SIG-M5 (cell line): ENCODE measurements at regions not wholly inside any gene's neighbourhood (a gene's known extent, or its start where the extent isn't known, plus 50 kb on each side); places are given as distances from the start of the nearest gene placed in this dataset.
"Not testable (repeated sequence)": the region's sequence is repeated elsewhere in the genome, so short reads cannot be mapped to it uniquely, and the experiment has no call there.

ENCODE experiments used
- DNase-seq: peaks from one replicate; lab custom pipeline; 2025; lab: John Stamatoyannopoulos, UW

DNA sequence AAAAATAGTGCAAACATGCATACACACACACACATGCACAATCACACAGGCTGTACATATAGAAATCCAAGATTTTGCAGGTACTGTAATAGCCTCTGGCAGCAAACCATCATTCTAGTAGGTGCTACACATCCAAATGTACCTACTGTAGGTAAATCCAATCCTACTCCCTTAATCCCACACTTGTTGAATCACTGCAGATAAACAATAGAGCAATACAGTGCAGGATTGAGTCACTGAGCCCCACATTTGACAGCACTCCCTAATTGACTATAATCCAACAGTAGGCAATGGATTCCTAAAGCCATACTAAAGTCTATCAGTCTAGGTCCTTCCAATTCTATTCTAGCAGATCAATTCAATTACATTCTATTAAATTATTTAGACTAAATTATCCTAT lies 1640.5 kb upstream of the CDH9 start:
- DNase-seq: no peak

DNA sequence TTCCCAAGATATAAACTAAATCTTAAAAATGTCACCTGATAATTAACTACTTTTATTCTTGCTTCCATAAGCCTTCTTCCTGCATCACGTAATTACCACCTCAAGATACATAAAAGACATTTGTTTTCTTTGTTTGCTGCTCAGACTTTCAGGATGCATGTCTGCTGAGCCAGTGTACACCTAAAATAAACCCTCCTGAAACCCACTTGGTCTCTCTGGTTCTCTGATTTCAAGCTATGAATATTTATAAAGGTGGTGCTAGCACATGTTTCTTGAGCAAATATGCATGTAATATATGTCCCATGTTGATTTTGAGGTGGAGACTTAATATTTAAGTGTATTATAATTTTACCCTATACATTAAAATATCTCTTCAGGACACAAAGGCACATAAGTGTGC lies 1627.7 kb upstream of the CDH9 start:
- DNase-seq: no peak

DNA sequence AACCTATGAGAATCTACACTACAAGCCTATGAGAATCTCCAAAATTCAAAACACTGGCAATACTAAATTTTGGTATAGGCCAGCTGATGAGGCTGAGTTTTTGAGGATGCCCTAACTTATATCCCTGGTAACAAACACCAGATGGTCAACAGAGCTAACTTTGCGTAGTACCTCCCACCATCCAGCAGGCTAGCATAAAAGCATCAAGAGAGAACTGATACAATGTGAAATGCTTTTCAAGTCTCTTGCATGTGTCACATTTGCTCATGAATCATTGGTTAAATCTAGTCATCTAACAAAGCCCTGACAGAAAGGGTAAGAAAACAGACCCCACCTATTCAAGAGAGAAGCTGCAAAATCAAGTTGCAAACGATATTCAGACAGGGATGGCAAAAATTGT lies 1609.7 kb upstream of the CDH9 start:
- DNase-seq: no peak

DNA sequence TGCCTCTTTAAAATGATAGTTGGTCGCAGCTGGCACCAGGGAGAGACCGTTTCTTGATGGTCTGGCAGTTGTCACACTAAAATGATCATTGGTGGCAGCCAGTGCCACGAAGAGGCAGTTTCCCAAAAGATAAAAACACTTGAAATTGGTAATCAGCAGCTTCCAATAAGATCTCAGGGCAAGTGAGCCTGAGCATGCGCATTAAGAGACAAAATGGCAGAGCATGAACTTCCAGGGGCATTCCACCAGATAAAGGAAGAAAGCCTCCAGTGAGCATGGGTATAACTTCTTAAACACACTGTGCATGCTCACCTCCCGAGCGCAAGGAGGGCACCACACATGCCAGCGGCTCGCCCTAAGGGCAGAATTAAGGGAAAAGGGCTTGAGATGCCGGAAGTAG lies 1594.2 kb upstream of the CDH9 start:
- no peak for DNase-seq

DNA sequence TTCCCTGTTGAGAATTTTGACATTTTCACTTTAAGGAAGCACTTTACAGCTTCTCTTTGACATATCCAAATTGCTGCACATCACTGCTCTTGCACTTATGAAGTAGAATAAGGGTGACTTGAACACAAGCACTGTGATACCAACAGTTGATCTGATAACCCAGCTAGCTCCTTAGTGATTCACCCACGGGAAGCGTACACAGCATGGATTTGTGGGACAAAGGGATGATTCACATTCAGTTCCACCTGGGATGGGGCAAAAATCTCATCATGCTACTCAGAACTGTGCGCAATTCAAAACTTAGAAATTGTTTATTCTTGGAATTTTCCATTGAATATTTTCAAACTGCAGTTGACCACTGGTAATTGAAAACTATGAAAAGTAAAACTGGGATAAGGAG lies 1565.5 kb upstream of the CDH9 start:
- no peak for DNase-seq

DNA sequence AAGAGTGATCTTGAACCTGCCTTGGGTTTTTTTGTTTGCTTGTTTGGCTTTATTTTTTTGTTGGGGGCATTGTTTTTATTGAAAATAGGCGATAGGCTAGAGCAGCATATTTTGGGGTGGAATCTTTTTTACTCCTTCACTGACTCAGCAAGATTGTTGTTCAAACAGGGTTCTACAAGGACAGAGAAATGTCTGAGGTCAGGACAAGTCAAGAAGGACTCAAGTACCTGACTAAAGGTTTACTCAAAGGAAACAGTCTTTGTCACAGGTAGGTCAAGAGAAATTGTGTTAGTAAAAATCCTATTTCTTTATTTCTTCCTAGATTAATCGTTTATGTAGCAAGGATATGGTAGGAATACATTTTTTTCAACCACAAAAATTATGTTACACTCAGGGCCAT lies 1564.0 kb upstream of the CDH9 start:
- no peak for DNase-seq

DNA sequence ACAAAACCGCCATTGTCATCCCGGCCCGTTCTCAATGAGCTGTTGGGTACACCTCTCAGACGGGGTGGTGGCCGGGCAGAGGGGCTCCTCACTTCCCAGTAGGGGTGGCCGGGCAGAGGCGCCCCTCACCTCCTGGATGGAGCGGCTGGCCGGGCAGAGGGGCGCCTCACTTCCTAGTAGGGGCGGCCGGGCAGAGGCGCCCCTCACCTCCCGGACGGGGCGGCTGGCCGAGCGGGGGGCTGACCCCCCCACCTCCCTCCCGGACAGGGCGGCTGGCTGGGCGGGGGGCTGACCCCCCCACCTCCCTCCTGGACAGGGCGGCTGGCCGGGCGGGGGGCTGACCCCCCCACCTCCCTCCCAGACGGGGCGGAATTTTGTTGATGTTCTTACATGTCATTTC lies 1558.3 kb upstream of the CDH9 start:
- DNase-seq: not testable (repeated sequence)

DNA sequence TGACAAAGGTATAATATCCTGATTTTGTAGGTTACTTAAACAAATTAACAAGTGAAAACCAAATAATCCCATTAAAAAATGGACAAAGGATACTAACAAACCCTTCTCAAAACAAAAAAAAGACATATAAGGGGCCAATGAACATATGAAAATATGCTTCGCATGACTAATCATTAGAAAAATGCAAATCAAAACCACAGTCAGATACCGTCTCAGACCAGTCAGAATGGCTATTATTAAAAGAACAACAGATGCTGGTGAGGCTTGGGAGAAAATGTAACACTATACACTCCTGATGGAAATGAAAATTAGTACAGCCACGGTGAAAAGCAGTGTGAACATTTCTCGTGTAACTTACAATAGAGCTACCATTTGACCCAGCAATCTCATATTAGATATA lies 1542.2 kb upstream of the CDH9 start:
- DNase-seq: no peak

DNA sequence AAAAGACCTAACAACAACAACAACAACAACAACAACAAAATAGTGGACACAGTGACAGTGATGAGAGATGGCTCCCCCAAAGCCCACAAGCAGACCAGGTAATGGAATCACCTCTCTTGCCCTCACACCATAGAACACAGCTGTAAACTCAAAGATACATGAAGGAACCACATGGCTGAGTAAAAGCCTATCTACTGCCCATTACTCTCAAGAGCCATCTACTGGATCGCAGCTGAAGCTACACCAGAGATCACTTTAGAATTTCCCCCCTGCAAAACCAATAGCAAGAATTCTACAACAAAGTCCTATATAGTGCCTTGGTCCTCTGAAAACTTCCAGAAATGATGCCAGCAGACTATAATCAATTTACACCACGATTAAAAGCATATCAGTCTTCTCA lies 1537.6 kb upstream of the CDH9 start:
- no peak for DNase-seq

DNA sequence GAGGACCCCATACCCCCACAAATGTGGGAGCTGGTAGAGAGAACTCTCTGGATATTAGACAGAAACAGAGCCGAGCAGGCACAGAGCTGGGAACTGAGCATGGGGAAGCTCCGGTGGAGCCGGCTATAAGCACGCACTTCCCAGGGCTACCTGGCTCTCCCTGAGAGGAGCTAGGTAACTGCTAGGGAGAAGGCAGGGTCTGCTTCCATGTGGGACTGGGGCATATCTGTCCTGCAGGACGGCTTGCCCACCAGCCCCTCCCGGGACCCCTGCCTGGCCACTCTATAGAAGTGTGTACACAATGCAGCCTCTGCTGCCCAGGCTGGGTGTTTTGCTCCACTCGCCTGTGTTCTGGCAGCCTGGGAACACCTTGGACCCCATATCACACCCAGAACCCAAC lies 1537.0 kb upstream of the CDH9 start:
- DNase-seq: no peak

DNA sequence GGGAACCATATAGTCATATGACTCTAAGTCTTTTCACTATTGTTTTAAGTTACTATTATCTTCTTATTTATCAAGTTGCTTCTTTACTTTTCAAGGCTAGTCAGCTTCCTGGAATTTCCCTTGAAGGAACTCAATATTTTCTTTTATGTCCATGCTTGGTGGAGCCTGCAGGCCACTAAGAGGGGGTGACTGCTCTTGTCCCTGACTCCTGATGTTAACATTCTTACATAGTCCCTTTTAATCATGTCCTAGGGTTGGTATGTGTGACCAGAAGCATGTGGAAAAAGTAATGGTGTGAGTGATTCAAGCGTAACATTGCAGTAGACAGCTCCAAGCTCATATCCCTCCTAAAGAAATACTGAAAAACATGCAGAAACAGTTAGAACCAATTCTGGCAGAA lies 1536.2 kb upstream of the CDH9 start:
- DNase-seq: no peak

DNA sequence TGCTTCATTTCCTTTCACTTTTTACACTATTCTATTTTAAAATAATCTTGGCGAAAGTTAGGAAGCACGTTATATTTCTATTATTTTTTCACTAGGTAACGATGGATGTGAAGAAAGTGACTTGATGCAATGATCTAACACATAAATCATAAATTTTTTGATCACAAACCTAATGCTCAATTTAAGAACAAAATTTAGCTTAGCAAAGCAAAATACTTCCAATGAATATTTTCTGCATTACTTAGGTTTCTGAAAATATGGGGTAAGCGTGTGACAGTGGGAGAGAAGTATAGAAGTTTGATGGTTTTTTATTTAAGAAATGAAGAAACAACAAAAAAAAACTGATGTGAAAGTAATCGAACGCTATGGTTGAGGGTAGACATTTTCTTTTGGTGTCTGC lies 1528.7 kb upstream of the CDH9 start:
- DNase-seq: no peak

DNA sequence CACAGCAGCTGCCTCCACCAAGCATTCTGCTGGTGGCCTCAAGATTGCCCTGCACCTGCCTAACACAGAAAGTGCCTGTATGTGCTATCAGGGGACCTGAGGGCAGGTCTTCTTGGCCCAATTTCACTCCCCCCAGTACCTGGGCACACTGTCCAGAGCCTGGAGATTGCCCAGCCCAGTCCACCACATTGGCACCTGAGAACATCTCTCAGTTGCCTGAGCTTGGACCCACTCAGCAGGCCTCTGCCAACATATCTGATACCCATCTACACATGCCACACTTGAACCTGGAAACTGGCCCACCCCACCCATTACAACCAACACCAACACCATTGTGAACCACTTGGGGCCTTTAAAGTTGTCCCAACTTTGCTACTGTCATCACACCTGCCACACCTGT lies 1523.1 kb upstream of the CDH9 start:
- no peak for DNase-seq

DNA sequence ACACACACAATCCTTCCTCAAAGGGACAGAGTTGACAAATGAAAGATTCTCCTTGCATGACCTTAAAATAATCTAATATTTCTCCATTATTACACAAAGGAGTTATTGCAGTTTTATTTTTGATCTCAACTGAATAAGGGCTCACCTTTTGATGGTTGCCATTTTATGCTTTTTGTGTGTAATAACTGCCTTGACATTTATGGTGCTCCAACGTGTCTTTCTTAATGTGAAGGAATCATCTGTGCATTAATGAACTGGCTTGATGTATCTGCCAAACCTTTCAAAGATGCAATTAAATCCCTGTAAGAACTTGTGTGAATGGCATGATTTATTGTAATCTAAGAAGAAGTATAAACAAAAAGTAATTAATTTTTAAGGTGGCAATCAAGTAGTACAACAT lies 1519.8 kb upstream of the CDH9 start:
- DNase-seq: no peak

DNA sequence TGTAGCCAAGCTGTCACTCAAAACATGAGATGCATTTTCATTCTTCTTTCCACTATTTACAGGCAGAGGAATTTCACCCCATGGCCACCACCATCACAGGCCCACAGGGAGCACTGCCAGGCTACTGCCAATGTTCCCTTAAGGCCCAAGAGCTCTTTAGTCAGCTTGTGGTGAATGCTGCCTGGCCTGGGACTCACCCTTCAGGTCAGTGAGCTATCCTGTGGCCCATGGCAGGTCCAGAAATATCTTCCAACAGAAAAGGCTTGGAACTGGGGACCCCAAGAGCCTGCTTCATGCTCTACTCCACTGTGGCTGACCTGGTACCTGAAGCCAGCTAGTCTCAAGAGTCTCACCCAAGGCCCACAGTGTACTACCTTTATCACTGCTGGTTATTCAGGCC lies 1518.7 kb upstream of the CDH9 start:
- no peak for DNase-seq

DNA sequence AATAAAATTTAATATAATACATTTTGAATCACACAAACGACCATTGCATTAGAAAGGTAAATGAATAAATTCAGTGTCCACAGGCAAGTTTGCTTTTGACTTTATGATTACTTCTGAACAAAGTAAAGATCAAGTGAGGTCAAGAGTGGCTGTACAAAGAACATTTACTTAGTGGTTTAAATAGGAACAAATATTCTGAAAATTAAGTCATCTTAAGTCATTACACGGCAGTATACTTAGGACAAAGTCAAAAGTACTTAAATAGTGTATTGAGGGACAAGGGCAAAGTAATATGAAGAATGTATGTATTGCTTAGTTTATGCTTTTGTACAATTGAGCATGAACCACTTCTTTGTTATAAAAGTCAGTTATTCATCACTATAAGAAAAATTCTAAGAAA lies 1511.2 kb upstream of the CDH9 start:
- no peak for DNase-seq

DNA sequence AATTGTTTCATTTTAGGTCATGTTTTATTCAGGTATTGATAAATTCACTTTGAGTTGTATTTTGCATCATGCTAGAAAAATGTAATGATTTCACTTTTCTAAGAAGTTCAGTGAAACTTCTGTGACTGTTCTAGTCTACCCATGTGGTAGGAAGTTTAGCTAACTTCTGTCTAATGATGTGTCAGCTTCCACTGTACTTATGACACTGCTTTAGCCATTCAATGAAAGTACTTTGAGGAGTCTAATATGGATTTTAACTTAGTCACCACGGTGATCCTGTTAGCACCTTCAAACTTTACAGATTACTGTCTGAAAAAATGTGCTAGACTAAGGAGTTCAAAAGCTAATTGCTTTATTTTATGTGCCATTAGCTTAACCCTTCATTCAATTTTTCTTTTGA lies 1510.5 kb upstream of the CDH9 start:
- no peak for DNase-seq

DNA sequence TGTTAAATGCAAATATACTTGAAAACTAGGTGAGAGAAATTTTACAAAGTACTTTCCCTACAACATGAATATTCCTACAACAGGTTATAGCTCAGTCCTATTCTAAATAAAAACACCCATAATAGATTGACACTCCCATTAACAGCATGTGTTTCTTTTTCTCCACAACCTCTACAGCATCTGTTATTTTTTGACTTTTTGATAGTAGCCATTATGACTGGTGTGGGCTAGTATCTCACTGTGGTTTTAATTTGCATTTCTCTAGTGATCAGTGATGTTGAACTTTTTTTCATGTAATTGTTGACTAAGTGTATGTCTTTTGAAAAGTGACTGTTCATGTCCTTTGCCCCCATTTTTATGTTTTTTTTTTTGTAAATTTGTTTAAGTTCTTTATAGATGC lies 1506.1 kb upstream of the CDH9 start:
- no peak for DNase-seq

DNA sequence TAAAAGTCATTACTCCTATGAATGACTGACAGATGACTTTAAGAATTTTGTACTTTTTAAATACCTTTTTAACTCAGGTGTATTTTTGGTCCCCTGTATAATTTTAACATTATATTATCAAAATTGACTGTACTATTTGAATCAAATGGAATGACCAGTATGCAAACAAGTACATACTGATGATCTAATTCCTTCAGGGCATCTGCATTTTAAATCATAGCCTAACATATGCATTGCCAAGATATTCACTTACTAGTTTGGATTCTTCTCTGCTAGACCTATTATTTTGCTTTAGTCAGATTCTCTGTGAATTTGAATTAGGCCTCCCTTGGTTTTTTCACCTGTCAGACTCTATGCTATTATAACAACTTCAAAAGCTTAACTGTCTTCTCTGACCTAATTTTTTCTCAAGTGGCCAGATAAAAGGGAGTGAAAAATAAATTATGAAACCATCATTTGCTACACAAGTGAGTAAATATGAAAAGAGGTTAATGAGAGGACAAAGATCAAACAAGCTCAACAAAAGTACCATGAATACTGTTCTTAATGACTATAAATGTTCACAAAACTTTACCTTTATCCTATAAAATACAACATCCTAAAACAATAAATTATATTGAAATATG lies 1505.2 kb upstream of the CDH9 start:
- DNase-seq: no peak

DNA sequence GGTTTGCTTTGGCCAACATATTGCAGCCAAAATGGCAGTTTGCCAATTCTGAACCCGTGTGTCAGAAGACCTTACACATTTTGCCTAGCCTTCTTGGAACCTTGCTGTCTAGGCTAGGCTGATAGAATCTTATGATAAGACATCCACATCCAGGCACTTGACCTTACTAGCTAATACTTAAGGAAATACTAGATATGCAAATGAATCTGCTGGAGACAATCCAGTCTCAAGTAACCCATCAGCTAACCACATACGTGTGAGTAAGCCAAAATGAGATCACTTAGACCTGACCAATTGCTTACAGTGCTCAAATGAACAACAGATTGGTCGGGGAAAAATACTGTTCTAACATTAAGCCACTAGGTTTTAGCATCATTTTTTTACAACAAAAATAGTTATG lies 1504.6 kb upstream of the CDH9 start:
- DNase-seq: no peak

DNA sequence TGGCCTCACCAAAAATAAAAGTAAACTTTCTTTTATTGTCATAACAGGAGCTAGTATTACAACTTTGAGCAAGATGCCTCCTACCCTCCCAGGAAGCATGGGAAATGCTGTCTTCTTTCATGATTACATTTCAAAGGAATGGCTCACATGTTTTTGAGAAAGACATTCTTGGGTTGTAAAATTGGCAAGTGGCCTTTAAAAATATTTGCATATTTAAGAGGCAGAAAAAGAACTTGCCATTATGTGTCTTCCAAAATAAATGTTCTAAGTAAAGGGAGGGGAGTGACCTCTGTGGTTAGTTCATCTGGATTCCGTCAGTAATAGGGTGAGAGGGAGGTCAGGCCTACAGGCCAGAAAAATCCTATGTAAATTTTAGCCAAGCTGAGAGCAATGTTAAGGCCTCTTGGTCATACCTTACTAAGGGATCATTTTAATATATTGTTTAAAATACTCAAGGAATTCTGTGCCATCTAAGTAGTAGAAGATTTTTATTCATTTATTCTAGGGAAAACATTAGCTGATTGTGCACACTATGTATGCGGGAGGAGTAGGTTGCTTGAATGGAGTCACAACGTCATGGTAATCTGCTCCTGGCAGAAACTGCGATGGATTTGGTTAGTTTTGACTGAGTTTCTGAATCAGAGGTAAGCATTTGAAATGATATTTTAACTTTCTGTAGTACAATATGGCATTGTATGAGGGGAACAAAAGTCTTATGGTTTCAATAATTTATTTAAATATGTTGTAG lies 1485.7 kb upstream of the CDH9 start:
- DNase-seq: no peak

DNA sequence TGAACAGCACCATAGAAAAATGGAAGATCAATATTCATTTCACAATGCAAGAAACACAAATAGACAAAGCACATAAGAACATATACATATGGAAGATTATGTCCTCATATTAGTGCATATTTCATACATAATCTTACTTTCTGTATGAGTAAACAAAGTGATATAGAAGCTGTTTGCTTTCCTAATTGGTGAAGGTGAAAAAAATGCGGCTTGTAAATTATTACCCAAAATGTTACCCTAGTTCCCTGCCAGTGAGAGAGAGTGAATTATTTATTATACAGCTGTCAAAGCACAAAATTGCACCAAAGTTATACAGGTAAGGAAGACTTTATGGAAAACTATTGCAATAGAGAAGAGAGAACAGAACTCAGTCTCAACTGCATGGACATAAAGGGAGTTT lies 1485.0 kb upstream of the CDH9 start:
- DNase-seq: no peak

DNA sequence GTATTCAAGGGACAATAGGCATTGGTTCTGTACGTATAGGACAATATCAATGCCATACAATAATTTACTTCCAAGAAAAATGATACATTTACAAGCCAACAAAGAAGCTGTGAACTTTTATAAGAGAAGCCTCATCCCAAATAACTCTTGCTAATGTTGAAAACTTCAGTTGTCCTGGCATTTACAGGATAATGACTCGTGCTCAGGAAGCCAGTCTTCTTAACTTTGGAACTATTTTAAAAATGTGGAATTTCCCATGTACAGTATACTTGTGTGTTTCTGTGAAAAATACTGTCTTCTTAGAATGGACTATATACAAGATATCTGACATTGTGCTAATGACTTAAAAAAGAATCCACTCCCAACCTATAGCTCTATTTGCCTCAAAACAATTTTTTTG lies 1479.3 kb upstream of the CDH9 start:
- no peak for DNase-seq

DNA sequence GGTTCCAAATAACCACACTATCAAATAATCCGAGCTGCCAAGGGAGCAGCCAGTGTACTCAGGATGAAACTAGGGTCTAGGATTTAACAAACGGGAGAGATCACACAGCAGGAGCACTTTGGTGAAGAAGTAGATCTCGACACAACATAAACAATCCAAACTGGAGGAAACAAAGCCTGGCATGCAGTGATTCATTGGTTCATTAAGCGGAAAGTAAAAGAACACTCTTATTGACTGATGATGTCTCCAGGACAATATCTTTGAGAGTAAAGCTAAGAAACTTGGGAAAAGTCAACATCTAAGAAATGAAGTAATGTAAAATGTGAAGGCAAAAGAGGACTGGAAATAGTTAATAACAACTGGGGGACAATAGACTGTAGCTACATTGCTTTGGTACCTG lies 1478.3 kb upstream of the CDH9 start:
- no peak for DNase-seq
